H1 (cell line): ENCODE measurements at regions not wholly inside any gene's neighbourhood (a gene's known extent, or its start where the extent isn't known, plus 50 kb on each side); places are given as distances from the start of the nearest gene placed in this dataset.

ENCODE experiments used
- ATF2 ChIP-seq: IDR thresholded peaks from 2 replicates; pipeline ENCODE4 v1.6.1; 2012; ENCODE audit warnings: low read length, inconsistent platforms
- CHD2 ChIP-seq: IDR thresholded peaks from 2 replicates; pipeline ENCODE4 v1.6.1; 2012; ENCODE audit warnings: low read length, improper control_type of control experiment
- CTCF ChIP-seq, 3 experiments: IDR thresholded peaks; 1 replicate in 2 of 3; 2 replicates in 1 of 3; pipeline versions ENCODE4 v1.5.1 to v1.6.1; 2011; ENCODE audit warnings: low read length in 3 of 3, mild to moderate bottlenecking in 3 of 3, inconsistent platforms in 2 of 3, low read depth in 1 of 3, moderate library complexity in 1 of 3; ENCODE audit not compliant: insufficient read depth in 1 of 3; ENCODE audit errors: control extremely low read depth in 1 of 3
- JUN ChIP-seq: IDR thresholded peaks from 2 replicates; pipeline ENCODE4 v1.6.1; 2011; ENCODE audit warnings: low read depth, mild to moderate bottlenecking, improper control_type of control experiment, low read length
- KDM1A ChIP-seq: fragments of 200-600, 300-600 bp; sonication (generic); IDR thresholded peaks from 2 replicates; pipeline ENCODE4 v1.7.1; 2016; ENCODE audit warnings: mild to moderate bottlenecking, low read length, borderline replicate concordance
- KDM5A ChIP-seq: fragments of 200-600 bp; IDR thresholded peaks from 2 replicates; pipeline ENCODE4 v1.7.1; 2012; ENCODE audit warnings: mild to moderate bottlenecking, low read length, inconsistent platforms, mixed read lengths
- MAX ChIP-seq: IDR thresholded peaks from 2 replicates; pipeline ENCODE4 v1.6.1; 2012; ENCODE audit warnings: inconsistent platforms
- POLR2A ChIP-seq, 2 experiments: IDR thresholded peaks; 1 replicate in 1 of 2; 2 replicates in 1 of 2; pipeline ENCODE4 v1.6.1; 2011; ENCODE audit warnings: low read depth in 2 of 2, low read length in 2 of 2, mild to moderate bottlenecking in 2 of 2; ENCODE audit errors: control extremely low read depth in 1 of 2
- RFX5 ChIP-seq: IDR thresholded peaks from 2 replicates; pipeline ENCODE4 v1.6.1; 2011; ENCODE audit warnings: low read depth, low read length, improper control_type of control experiment, borderline replicate concordance
- TAF1 ChIP-seq: IDR thresholded peaks from 2 replicates; pipeline ENCODE4 v1.6.1; 2011; ENCODE audit warnings: mild to moderate bottlenecking, low read depth, low read length
- TAF7 ChIP-seq: optimal IDR thresholded peaks from 2 replicates; pipeline ENCODE3; 2011; ENCODE audit warnings: low read depth, mild to moderate bottlenecking, inconsistent platforms, low read length, moderate library complexity, borderline replicate concordance
- YY1 ChIP-seq: IDR thresholded peaks from 2 replicates; pipeline ENCODE4 v1.6.1; 2011; ENCODE audit warnings: low read depth, mild to moderate bottlenecking, low read length
- ZNF274 ChIP-seq: IDR thresholded peaks from 2 replicates; pipeline ENCODE4 v1.7.0; 2012; ENCODE audit warnings: low read length, borderline replicate concordance; ENCODE audit errors: extremely low read depth

- TF ChIP-seq RFX5 (no peak), CTCF (IDR thresholded peaks at IDR 0.05; ENCODE audit: control extremely low read depth in 1 of 3, insufficient read depth in 1 of 3, low read depth in 1 of 3, low read length in 3 of 3) (no peak), ATF2 (no peak), MAX (no peak), JUN (no peak), POLR2A (IDR thresholded peaks at IDR 0.05; ENCODE audit: control extremely low read depth in 1 of 2, low read depth in 2 of 2, low read length in 2 of 2) (no peak), TAF1 (no peak), KDM5A (no peak), ZNF274 (no peak), YY1 (no peak), TAF7 (no peak), CHD2 (no peak), KDM1A (no peak)
These were observed 374.3 kb upstream of the GOT2 start for GRCh38 chr16:59108374-59108773.
